ENCODE measurements at regions not wholly inside any gene's neighbourhood (a gene's known extent, or its start where the extent isn't known, plus 50 kb on each side); places are given as distances from the start of the nearest gene placed in this dataset.

DNA sequence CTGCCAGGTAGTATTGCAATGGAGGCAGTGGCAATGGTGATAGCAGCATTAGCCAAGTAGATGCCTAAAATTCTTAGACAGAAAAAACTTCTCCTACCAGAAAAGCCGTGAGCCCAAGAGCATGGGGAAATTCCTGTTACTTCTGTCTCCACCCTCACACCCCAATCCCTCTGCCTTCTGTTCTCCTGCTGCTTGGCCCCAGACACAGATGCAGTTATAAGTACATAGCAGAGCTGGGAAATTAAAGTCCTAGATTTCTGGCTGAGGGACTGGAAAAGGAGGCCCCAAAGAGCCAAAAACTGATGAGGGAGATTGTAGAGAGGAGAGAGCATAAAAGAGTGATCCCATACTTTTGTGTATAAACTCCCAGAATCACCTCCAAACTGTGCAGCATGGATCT is 166.9 kb downstream of the SMAD6 start:
- Histone ChIP-seq H3K14ac (ENCODE audit: insufficient read depth, low read length) (no peak overlapping the region), H2AFZ (ENCODE audit: low read length) (no peak overlapping the region), H3K79me2 (ENCODE audit: insufficient read depth, low read length) (no peaks in the 10 kb centered on the region), H4K20me1 (ENCODE audit: control insufficient read depth, insufficient read depth, insufficient read length) (no peaks in the 10 kb centered on the region), H3K23me2 (ENCODE audit: insufficient read length, low read depth, low read length, poor library complexity, severe bottlenecking) (no peaks in the 10 kb centered on the region), H3K56ac (ENCODE audit: insufficient read length, low read depth, low read length) (no peak overlapping the region), H3K27ac (ENCODE audit: insufficient read length, low read depth, low read length) (no peak overlapping the region), H3K9ac (ENCODE audit: extremely low read depth, insufficient read length, low read length) (no peak overlapping the region), H3K4me1 (ENCODE audit: insufficient read depth, low read length) (no peaks in the 10 kb centered on the region), H4K8ac (replicated peaks; ENCODE audit: insufficient read length, low read depth, low read length) (no peak overlapping the region), H2BK120ac (ENCODE audit: low read depth, low read length, poor library complexity, severe bottlenecking) (no peak overlapping the region), H4K91ac (ENCODE audit: insufficient read length, low read depth, low read length) (no peak overlapping the region), H2AK5ac (ENCODE audit: insufficient read length, low read length) (no peak overlapping the region), H3K23ac (ENCODE audit: insufficient read length, low read depth, low read length) (no peak overlapping the region), H4K5ac (ENCODE audit: insufficient read length, low read depth, low read length) (no peak overlapping the region), H2BK15ac (ENCODE audit: low read depth, low read length) (no peak overlapping the region), H3K18ac (ENCODE audit: insufficient read length, low read depth, low read length) (no peak overlapping the region), H2BK20ac (ENCODE audit: low read depth, low read length, poor library complexity, severe bottlenecking) (no peak overlapping the region), H3K27me3 (ENCODE audit: insufficient read depth, low read length) (no peaks in the 10 kb centered on the region), H2BK5ac (ENCODE audit: insufficient read length, low read length) (no peak overlapping the region), H2BK12ac (ENCODE audit: insufficient read length, low read depth, low read length) (no peak overlapping the region), H3K9me3 (ENCODE audit: control insufficient read depth, low read depth, low read length) (no peaks in the 10 kb centered on the region), H3T11ph (ENCODE audit: low read length) (no peak overlapping the region), H3K4me2 (ENCODE audit: insufficient read depth, insufficient read length, low read length) (no peak overlapping the region), H3K4ac (ENCODE audit: low read depth, low read length) (no peak overlapping the region), H3K79me1 (ENCODE audit: insufficient read depth, low read depth, low read length, poor library complexity, severe bottlenecking) (no peaks in the 10 kb centered on the region)
- no peak for DNase-seq
- no peaks in the 10 kb centered on the region for H3K9me3 Mint-ChIP-seq
- no peaks in the 10 kb centered on the region for H3K36me3 Mint-ChIP-seq (ENCODE audit: insufficient read depth in 1 of 3, low read depth in 3 of 3)
- H3K4me3 Mint-ChIP-seq: no peak overlapping the region
- H3K27me3 Mint-ChIP-seq (ENCODE audit: low read depth): no peaks in the 10 kb centered on the region
- no CpG with 5 or more reads among the region's 1 CpG for WGBS (ENCODE audit: extremely low coverage, insufficient read length, low lambda C conversion rate)
- peaks cover 9 to 10% of the 10 kb centered on the region in 2 experiments for H3K4me1 Mint-ChIP-seq
- H3K27ac Mint-ChIP-seq: no peak overlapping the region
- TF ChIP-seq, protein P1, sequence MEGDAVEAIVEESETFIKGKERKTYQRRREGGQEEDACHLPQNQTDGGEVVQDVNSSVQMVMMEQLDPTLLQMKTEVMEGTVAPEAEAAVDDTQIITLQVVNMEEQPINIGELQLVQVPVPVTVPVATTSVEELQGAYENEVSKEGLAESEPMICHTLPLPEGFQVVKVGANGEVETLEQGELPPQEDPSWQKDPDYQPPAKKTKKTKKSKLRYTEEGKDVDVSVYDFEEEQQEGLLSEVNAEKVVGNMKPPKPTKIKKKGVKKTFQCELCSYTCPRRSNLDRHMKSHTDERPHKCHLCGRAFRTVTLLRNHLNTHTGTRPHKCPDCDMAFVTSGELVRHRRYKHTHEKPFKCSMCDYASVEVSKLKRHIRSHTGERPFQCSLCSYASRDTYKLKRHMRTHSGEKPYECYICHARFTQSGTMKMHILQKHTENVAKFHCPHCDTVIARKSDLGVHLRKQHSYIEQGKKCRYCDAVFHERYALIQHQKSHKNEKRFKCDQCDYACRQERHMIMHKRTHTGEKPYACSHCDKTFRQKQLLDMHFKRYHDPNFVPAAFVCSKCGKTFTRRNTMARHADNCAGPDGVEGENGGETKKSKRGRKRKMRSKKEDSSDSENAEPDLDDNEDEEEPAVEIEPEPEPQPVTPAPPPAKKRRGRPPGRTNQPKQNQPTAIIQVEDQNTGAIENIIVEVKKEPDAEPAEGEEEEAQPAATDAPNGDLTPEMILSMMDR (conservative IDR thresholded peaks at IDR 0.05): no peak

All from H9 (cell line).